ENCODE measurements at regions not wholly inside any gene's neighbourhood (a gene's known extent, or its start where the extent isn't known, plus 50 kb on each side); places are given as distances from the start of the nearest gene placed in this dataset.

DNA sequence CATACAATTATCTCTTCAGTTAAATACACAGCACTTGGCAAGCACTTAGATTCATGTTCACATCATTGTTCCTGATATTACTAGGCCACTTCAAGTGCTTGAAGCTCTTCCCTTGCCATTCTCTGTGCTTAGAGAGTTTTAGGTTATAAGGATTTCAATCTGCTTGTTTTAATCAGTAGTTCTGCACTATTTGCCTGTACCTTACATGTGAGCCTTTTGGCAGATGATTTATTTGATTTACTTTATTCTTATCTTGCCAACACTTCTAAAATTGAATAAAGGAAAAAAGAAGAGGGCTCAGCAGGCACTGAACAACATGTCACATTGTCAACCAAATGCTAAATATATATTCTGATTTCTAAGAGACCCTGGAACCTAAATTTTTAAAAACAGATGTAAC is 363.8 kb upstream of the USP15 start:
- TF ChIP-seq RAD21 (conservative IDR thresholded peaks at IDR 0.05) (no peak), TAF1 (IDR thresholded peaks at IDR 0.05; ENCODE audit: low read depth) (no peak)
- TF ChIP-seq, protein P1, sequence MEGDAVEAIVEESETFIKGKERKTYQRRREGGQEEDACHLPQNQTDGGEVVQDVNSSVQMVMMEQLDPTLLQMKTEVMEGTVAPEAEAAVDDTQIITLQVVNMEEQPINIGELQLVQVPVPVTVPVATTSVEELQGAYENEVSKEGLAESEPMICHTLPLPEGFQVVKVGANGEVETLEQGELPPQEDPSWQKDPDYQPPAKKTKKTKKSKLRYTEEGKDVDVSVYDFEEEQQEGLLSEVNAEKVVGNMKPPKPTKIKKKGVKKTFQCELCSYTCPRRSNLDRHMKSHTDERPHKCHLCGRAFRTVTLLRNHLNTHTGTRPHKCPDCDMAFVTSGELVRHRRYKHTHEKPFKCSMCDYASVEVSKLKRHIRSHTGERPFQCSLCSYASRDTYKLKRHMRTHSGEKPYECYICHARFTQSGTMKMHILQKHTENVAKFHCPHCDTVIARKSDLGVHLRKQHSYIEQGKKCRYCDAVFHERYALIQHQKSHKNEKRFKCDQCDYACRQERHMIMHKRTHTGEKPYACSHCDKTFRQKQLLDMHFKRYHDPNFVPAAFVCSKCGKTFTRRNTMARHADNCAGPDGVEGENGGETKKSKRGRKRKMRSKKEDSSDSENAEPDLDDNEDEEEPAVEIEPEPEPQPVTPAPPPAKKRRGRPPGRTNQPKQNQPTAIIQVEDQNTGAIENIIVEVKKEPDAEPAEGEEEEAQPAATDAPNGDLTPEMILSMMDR (IDR thresholded peaks at IDR 0.05; ENCODE audit: poor library complexity, severe bottlenecking), result no peak

Data from neural cell (in vitro differentiated cells).